WTC11 (cell line): ENCODE measurements at regions not wholly inside any gene's neighbourhood (a gene's known extent, or its start where the extent isn't known, plus 50 kb on each side); places are given as distances from the start of the nearest gene placed in this dataset.

Experiments used
- ATAC-seq: fragments of 200-7000 bp; cut with Tn5 transposase; 2 replicates; pipeline ENCODE4 v1.10.0; 2021; ENCODE audit warnings: mild to moderate bottlenecking, moderate library complexity
- CTCF ChIA-PET: fragments of 300-600 bp; sonication (Branson Sonifier 250); formaldehyde crosslinking; loops from one replicate; lab custom pipeline; 2021; ENCODE audit warnings: antibody characterized with exemption; lab: Charles Lee
- POLR2A ChIA-PET: fragments of 350-600 bp; sonication (Branson Sonifier 250); formaldehyde crosslinking; loops from one replicate; lab custom pipeline; 2021; ENCODE audit warnings: antibody characterized with exemption; lab: Charles Lee
- DNase-seq: peaks from one replicate; pipeline ENCODE4 v3.0.0; 2021; ENCODE audit warnings: low spot score
- H3K27ac Mint-ChIP-seq: 2 replicates; pipeline ENCODE4 v1.8.0; 2021; ENCODE audit warnings: mixed read lengths
- H3K27me3 Mint-ChIP-seq: 2 replicates; pipeline ENCODE4 v1.8.0; 2021; ENCODE audit warnings: low read depth, mild to moderate bottlenecking, moderate library complexity, mixed read lengths
- H3K36me3 Mint-ChIP-seq: 2 replicates; pipeline ENCODE4 v1.8.0; 2021; ENCODE audit warnings: mixed read lengths
- H3K4me1 Mint-ChIP-seq: 2 replicates; pipeline ENCODE4 v1.8.0; 2022; ENCODE audit warnings: mixed read lengths
- H3K4me3 Mint-ChIP-seq: 2 replicates; pipeline ENCODE4 v1.8.0; 2021; ENCODE audit warnings: mild to moderate bottlenecking, moderate library complexity, mixed read lengths
- H3K9me3 Mint-ChIP-seq: 2 replicates; pipeline ENCODE4 v1.8.0; 2021; ENCODE audit warnings: mixed read lengths
- ATF1 ChIP-seq: sonication (generic); formaldehyde crosslinking; IDR thresholded peaks from 2 replicates; pipeline ENCODE4 v1.8.1; 2023; ENCODE audit warnings: mild to moderate bottlenecking, moderate library complexity, missing genetic modification reagents
- CBFB ChIP-seq: sonication (generic); formaldehyde crosslinking; IDR thresholded peaks from 2 replicates; pipeline ENCODE4 v1.8.1; 2022; ENCODE audit warnings: mild to moderate bottlenecking, low read depth, missing genetic modification reagents
- CDX4 ChIP-seq: fragments of 250-450 bp; sonication (Bioruptor Pico); IDR thresholded peaks from 2 replicates; pipeline ENCODE4 v1.9.0; 2021; ENCODE audit warnings: moderate library complexity, mild to moderate bottlenecking, inconsistent platforms, borderline replicate concordance
- E2F1 ChIP-seq: sonication (generic); formaldehyde crosslinking; IDR thresholded peaks from 2 replicates; pipeline ENCODE4 v1.8.0; 2022; ENCODE audit warnings: mild to moderate bottlenecking, missing genetic modification reagents
- E2F5 ChIP-seq: sonication (generic); formaldehyde crosslinking; IDR thresholded peaks from 2 replicates; pipeline ENCODE4 v1.8.1; 2022; ENCODE audit warnings: mild to moderate bottlenecking, moderate library complexity, missing genetic modification reagents
- GABPB1 ChIP-seq: sonication (generic); formaldehyde crosslinking; IDR thresholded peaks from 2 replicates; pipeline ENCODE4 v1.8.1; 2023; ENCODE audit warnings: mild to moderate bottlenecking, missing genetic modification reagents
- HMGXB4 ChIP-seq: sonication (generic); formaldehyde crosslinking; IDR thresholded peaks from 2 replicates; pipeline ENCODE4 v1.8.1; 2023; ENCODE audit warnings: mild to moderate bottlenecking, moderate library complexity, missing genetic modification reagents
- JAZF1 ChIP-seq: fragments of 250-450 bp; sonication (Bioruptor Pico); IDR thresholded peaks from 2 replicates; pipeline ENCODE4 v1.9.0; 2021; ENCODE audit warnings: moderate library complexity, mild to moderate bottlenecking, inconsistent platforms
- NFATC4 ChIP-seq: fragments of 250-450 bp; sonication (Bioruptor Pico); IDR thresholded peaks from 2 replicates; pipeline ENCODE4 v1.9.0; 2021; ENCODE audit warnings: mild to moderate bottlenecking
- NFE2L1 ChIP-seq: sonication (generic); formaldehyde crosslinking; IDR thresholded peaks from 2 replicates; pipeline ENCODE4 v1.8.1; 2023; ENCODE audit warnings: missing genetic modification reagents
- SMAD3 ChIP-seq: sonication (generic); formaldehyde crosslinking; IDR thresholded peaks from 2 replicates; pipeline ENCODE4 v1.8.0; 2022; ENCODE audit warnings: missing genetic modification reagents, mild to moderate bottlenecking, borderline replicate concordance
- ZNF121 ChIP-seq: sonication (generic); formaldehyde crosslinking; IDR thresholded peaks from 2 replicates; pipeline ENCODE4 v1.8.0; 2023; ENCODE audit warnings: missing genetic modification reagents
- ZNF232 ChIP-seq: sonication (generic); formaldehyde crosslinking; IDR thresholded peaks from 2 replicates; pipeline ENCODE4 v1.8.0; 2022; ENCODE audit warnings: mild to moderate bottlenecking, missing genetic modification reagents
- ZNF281 ChIP-seq: sonication (generic); formaldehyde crosslinking; IDR thresholded peaks from 2 replicates; pipeline ENCODE4 v1.8.0; 2023; ENCODE audit warnings: mild to moderate bottlenecking, missing genetic modification reagents
- ZNF512 ChIP-seq: sonication (generic); formaldehyde crosslinking; IDR thresholded peaks from 2 replicates; pipeline ENCODE4 v1.8.1; 2022; ENCODE audit warnings: missing genetic modification reagents, borderline replicate concordance

- no peak for ATAC-seq
- H3K4me1 Mint-ChIP-seq, result peaks cover 9% of the 10 kb centered on the region
Measured at GRCh38 chr10:3588816-3589215, 196.2 kb downstream of the KLF6 start.

GRCh38 chr10:3588346-3588745 is 196.7 kb downstream of the KLF6 start:
- no peak overlapping the region for H3K27ac Mint-ChIP-seq
- no peaks in the 10 kb centered on the region for H3K36me3 Mint-ChIP-seq
- no peak overlapping the region for H3K4me3 Mint-ChIP-seq
- H3K27me3 Mint-ChIP-seq, result no peaks in the 10 kb centered on the region
- peaks cover 9% of the 10 kb centered on the region for H3K4me1 Mint-ChIP-seq
- no peak for TF ChIP-seq HMGXB4 (CRISPR knock-in tag)
- no peak for TF ChIP-seq ZNF121 (CRISPR knock-in tag)
- TF ChIP-seq CDX4 (CRISPR knock-in tag), result no peak
- TF ChIP-seq NFE2L1 (CRISPR knock-in tag), result no peak
- no peak for TF ChIP-seq SMAD3 (CRISPR knock-in tag)
- TF ChIP-seq, all 79 proteins: peak for 0
- ChIA-PET POLR2A (no interaction called here), CTCF (no interaction called here)
- DNase-seq (no peak), ATAC-seq (no peak)
- H3K9me3 Mint-ChIP-seq, result no peaks in the 10 kb centered on the region

More at GRCh38 chr10:3588816-3589215, 196.2 kb downstream of the KLF6 start:
- H3K36me3 Mint-ChIP-seq, result no peaks in the 10 kb centered on the region
- H3K4me3 Mint-ChIP-seq, result no peak overlapping the region
- ChIA-PET POLR2A (no interaction called here), CTCF (no interaction called here)
- DNase-seq, result no peak
- no peak overlapping the region for H3K27ac Mint-ChIP-seq
- TF ChIP-seq E2F1 (CRISPR knock-in tag) (no peak), JAZF1 (no peak), ZNF512 (no peak), E2F5 (CRISPR knock-in tag) (no peak), HMGXB4 (CRISPR knock-in tag) (no peak), ATF1 (no peak), CBFB (CRISPR knock-in tag) (no peak), NFATC4 (CRISPR knock-in tag) (no peak), GABPB1 (CRISPR knock-in tag) (no peak), ZNF232 (CRISPR knock-in tag) (no peak), ZNF281 (CRISPR knock-in tag) (no peak)
- TF ChIP-seq, all 79 proteins: peak for 0
- no peaks in the 10 kb centered on the region for H3K27me3 Mint-ChIP-seq
- no peaks in the 10 kb centered on the region for H3K9me3 Mint-ChIP-seq
